Esophagus squamous epithelium (tissue), 4 donors: ENCODE measurements at regions not wholly inside any gene's neighbourhood (a gene's known extent, or its start where the extent isn't known, plus 50 kb on each side); places are given as distances from the start of the nearest gene placed in this dataset.

Experiments
- CTCF ChIP-seq, 6 experiments: fragments of 450-650 bp in 4 of 6; fragments of 200-600 bp in 2 of 6; sonication (generic) in 2 of 6; IDR thresholded peaks; one replicate each; pipeline ENCODE4 v1.5.1; 2016 to 2019; ENCODE audit warnings: antibody characterized with exemption in 6 of 6, mild to moderate bottlenecking in 4 of 6, moderate library complexity in 4 of 6
- POLR2A ChIP-seq, 4 donors: fragments of 450-650 bp; IDR thresholded peaks; one replicate each; pipeline ENCODE4 v1.6.1; 2017; ENCODE audit warnings: antibody characterized with exemption in 4 of 4, mild to moderate bottlenecking in 4 of 4, moderate library complexity in 3 of 4

- TF ChIP-seq CTCF (IDR thresholded peaks at IDR 0.05) (no peak), POLR2A (IDR thresholded peaks at IDR 0.05) (no peak)
Observed at GRCh38 chr14:71752111-71752738, 180.0 kb upstream of the RGS6 start.
